H9 (cell line): ENCODE measurements at regions not wholly inside any gene's neighbourhood (a gene's known extent, or its start where the extent isn't known, plus 50 kb on each side); places are given as distances from the start of the nearest gene placed in this dataset.

Experiments
- DNase-seq: peaks from one replicate; pipeline ENCODE4 v3.0.0-alpha.2; 2017
- H2AFZ ChIP-seq: one replicate; pipeline ENCODE4 v1.6.1; 2013; ENCODE audit warnings: mild to moderate bottlenecking, low read length, control low read depth, moderate library complexity
- H2AK5ac ChIP-seq: 2 replicates; pipeline ENCODE4 v1.6.1; 2013; ENCODE audit warnings: low read length, control low read depth, mixed read lengths; ENCODE audit not compliant: insufficient read length
- H2BK120ac ChIP-seq: one replicate; pipeline ENCODE4 v1.6.1; 2013; ENCODE audit warnings: low read depth, mild to moderate bottlenecking, low read length, control low read depth, inconsistent platforms; ENCODE audit not compliant: poor library complexity, severe bottlenecking
- H2BK12ac ChIP-seq: 2 replicates; pipeline ENCODE4 v1.6.1; 2013; ENCODE audit warnings: low read length, control low read depth, mixed read lengths, low read depth; ENCODE audit not compliant: insufficient read length
- H2BK15ac ChIP-seq: 2 replicates; pipeline ENCODE4 v1.6.1; 2013; ENCODE audit warnings: low read depth, low read length, control low read depth
- H2BK20ac ChIP-seq: one replicate; pipeline ENCODE4 v1.6.1; 2013; ENCODE audit warnings: low read depth, mild to moderate bottlenecking, low read length, control low read depth, inconsistent platforms; ENCODE audit not compliant: poor library complexity, severe bottlenecking
- H2BK5ac ChIP-seq: 2 replicates; pipeline ENCODE4 v1.6.1; 2013; ENCODE audit warnings: low read length, control low read depth, mixed read lengths; ENCODE audit not compliant: insufficient read length
- H3K14ac ChIP-seq: 2 replicates; pipeline ENCODE4 v1.6.1; 2013; ENCODE audit warnings: low read length, control low read depth; ENCODE audit not compliant: insufficient read depth
- H3K18ac ChIP-seq: 2 replicates; pipeline ENCODE4 v1.6.1; 2013; ENCODE audit warnings: low read depth, mild to moderate bottlenecking, mixed read lengths, low read length, control low read depth; ENCODE audit not compliant: insufficient read length
- H3K23ac ChIP-seq: 2 replicates; pipeline ENCODE4 v1.6.1; 2013; ENCODE audit warnings: low read length, control low read depth, mixed read lengths, low read depth; ENCODE audit not compliant: insufficient read length
- H3K23me2 ChIP-seq: 2 replicates; pipeline ENCODE4 v1.6.1; 2013; ENCODE audit warnings: low read depth, mild to moderate bottlenecking, mixed read lengths, low read length, control low read depth; ENCODE audit not compliant: insufficient read length, poor library complexity, severe bottlenecking
- H3K27ac ChIP-seq: 2 replicates; pipeline ENCODE4 v1.5.1; 2013; ENCODE audit warnings: low read length, control low read depth, mixed read lengths, low read depth; ENCODE audit not compliant: insufficient read length
- H3K27me3 ChIP-seq: 2 replicates; pipeline ENCODE4 v1.6.1; 2013; ENCODE audit warnings: low read length, control low read depth, inconsistent platforms; ENCODE audit not compliant: insufficient read depth
- H3K4ac ChIP-seq: 2 replicates; pipeline ENCODE4 v1.6.1; 2013; ENCODE audit warnings: low read depth, mild to moderate bottlenecking, control low read depth, inconsistent platforms, low read length, moderate library complexity
- H3K4me1 ChIP-seq: 2 replicates; pipeline ENCODE4 v1.6.1; 2013; ENCODE audit warnings: low read length, control low read depth, inconsistent platforms; ENCODE audit not compliant: insufficient read depth
- H3K4me2 ChIP-seq: 2 replicates; pipeline ENCODE4 v1.6.1; 2013; ENCODE audit warnings: low read length, control low read depth, mixed read lengths; ENCODE audit not compliant: insufficient read length, insufficient read depth
- H3K56ac ChIP-seq: 2 replicates; pipeline ENCODE4 v1.6.1; 2013; ENCODE audit warnings: low read depth, mild to moderate bottlenecking, mixed read lengths, low read length, control low read depth; ENCODE audit not compliant: insufficient read length
- H3K79me1 ChIP-seq: 2 replicates; pipeline ENCODE4 v1.6.1; 2013; ENCODE audit warnings: low read depth, mild to moderate bottlenecking, moderate library complexity, low read length, control low read depth, inconsistent platforms; ENCODE audit not compliant: insufficient read depth, poor library complexity, severe bottlenecking
- H3K79me2 ChIP-seq: 2 replicates; pipeline ENCODE4 v1.6.1; 2013; ENCODE audit warnings: low read length, control low read depth, inconsistent platforms; ENCODE audit not compliant: insufficient read depth
- H3K9ac ChIP-seq: 2 replicates; pipeline ENCODE4 v1.6.1; 2013; ENCODE audit warnings: low read length, control low read depth, mixed read lengths; ENCODE audit not compliant: insufficient read length; ENCODE audit errors: extremely low read depth
- H3K9me3 ChIP-seq: one replicate; pipeline ENCODE4 v1.6.1; 2013; ENCODE audit warnings: low read depth, low read length, inconsistent platforms; ENCODE audit not compliant: control insufficient read depth
- H3T11ph ChIP-seq: one replicate; pipeline ENCODE4 v1.6.1; 2013; ENCODE audit warnings: mild to moderate bottlenecking, low read length, control low read depth, inconsistent platforms
- H4K20me1 ChIP-seq: one replicate; pipeline ENCODE4 v1.6.1; 2013; ENCODE audit not compliant: control insufficient read depth, insufficient read length, insufficient read depth
- H4K5ac ChIP-seq: 2 replicates; pipeline ENCODE4 v1.6.1; 2013; ENCODE audit warnings: low read depth, mild to moderate bottlenecking, mixed read lengths, low read length, control low read depth; ENCODE audit not compliant: insufficient read length
- H4K8ac ChIP-seq: replicated peaks from 2 replicates; pipeline ENCODE4 v1.6.1; 2013; ENCODE audit warnings: low read length, control low read depth, mixed read lengths, low read depth; ENCODE audit not compliant: insufficient read length
- H4K91ac ChIP-seq: 2 replicates; pipeline ENCODE4 v1.6.1; 2013; ENCODE audit warnings: low read depth, mild to moderate bottlenecking, moderate library complexity, mixed read lengths, low read length, control low read depth; ENCODE audit not compliant: insufficient read length
- H3K27ac Mint-ChIP-seq, 3 experiments: 2 replicates in 2 of 3; 3 replicates in 1 of 3; pipeline ENCODE4 v1.8.0; 2020 to 2021; ENCODE audit warnings: mixed read lengths in 3 of 3, mild to moderate bottlenecking in 1 of 3, moderate library complexity in 1 of 3
- H3K27me3 Mint-ChIP-seq: 2 replicates; pipeline ENCODE4 v1.8.0; 2021; ENCODE audit warnings: low read depth, mild to moderate bottlenecking, moderate library complexity, mixed read lengths
- H3K36me3 Mint-ChIP-seq, 3 experiments: 2 replicates in 2 of 3; 3 replicates in 1 of 3; pipeline ENCODE4 v1.8.0; 2020 to 2021; ENCODE audit warnings: low read depth in 3 of 3, mixed read lengths in 3 of 3; ENCODE audit not compliant: insufficient read depth in 1 of 3
- H3K4me1 Mint-ChIP-seq, 2 experiments: 2 replicates each; pipeline ENCODE4 v1.8.0; 2020; ENCODE audit warnings: mixed read lengths in 2 of 2
- H3K4me3 Mint-ChIP-seq, 2 experiments: 2 replicates in 1 of 2; 3 replicates in 1 of 2; pipeline ENCODE4 v1.8.0; 2020 to 2021; ENCODE audit warnings: mild to moderate bottlenecking in 2 of 2, mixed read lengths in 2 of 2, moderate library complexity in 1 of 2
- H3K9me3 Mint-ChIP-seq, 2 experiments: 2 replicates in 1 of 2; 3 replicates in 1 of 2; pipeline ENCODE4 v1.8.0; 2020; ENCODE audit warnings: mild to moderate bottlenecking in 2 of 2, mixed read lengths in 2 of 2, moderate library complexity in 1 of 2
- CTCF ChIP-seq: fragments of 200-600 bp; sonication (generic); conservative IDR thresholded peaks from 3 replicates; pipeline ENCODE4 v1.8.0; 2021; ENCODE audit warnings: antibody characterized with exemption, mild to moderate bottlenecking
- WGBS: extraction: QIAGEN DNeasy Blood & Tissue Kit; methylation state at CpG from one replicate; pipeline ENCODE4 v1.1.7; 2013; ENCODE audit warnings: missing lambda C conversion rate, low lambda C conversion rate, mixed read lengths; ENCODE audit not compliant: insufficient read length; ENCODE audit errors: extremely low coverage; 5-methylcytosine and 5-hydroxymethylcytosine counted together

GRCh38 chr14:85050180-85050579 lies 479.8 kb upstream of the FLRT2 start:
- H4K5ac ChIP-seq, result no peak overlapping the region
- no peak overlapping the region for H2BK20ac ChIP-seq
- no peak overlapping the region for H3K4me2 ChIP-seq

More at GRCh38 chr14:85050180-85050579, 479.8 kb upstream of the FLRT2 start:
- no peak overlapping the region for H3T11ph ChIP-seq
- no peaks in the 10 kb centered on the region for H3K27me3 ChIP-seq
- H3K9me3 Mint-ChIP-seq, result peaks cover 38% of the 10 kb centered on the region in 2 experiments
- H2AFZ ChIP-seq, result no peak overlapping the region
- H3K23me2 ChIP-seq, result no peaks in the 10 kb centered on the region
- no CpG with 5 or more reads among the region's 1 CpG for WGBS
- no peaks in the 10 kb centered on the region for H3K79me1 ChIP-seq
- H3K27ac Mint-ChIP-seq, result no peak overlapping the region
- H3K56ac ChIP-seq, result no peak overlapping the region
- TF ChIP-seq CTCF, result no peak
- H3K18ac ChIP-seq, result no peak overlapping the region
- H2BK15ac ChIP-seq, result no peak overlapping the region
- DNase-seq, result no peak
- no peak overlapping the region for H2BK120ac ChIP-seq
- H3K4ac ChIP-seq, result no peak overlapping the region
- no peak overlapping the region for H4K91ac ChIP-seq
- no peaks in the 10 kb centered on the region for H3K4me1 Mint-ChIP-seq
- H4K20me1 ChIP-seq, result no peaks in the 10 kb centered on the region
- H3K23ac ChIP-seq, result no peak overlapping the region
- no peak overlapping the region for H2AK5ac ChIP-seq
- no peak overlapping the region for H4K8ac ChIP-seq
- no peak overlapping the region for H3K9ac ChIP-seq
- H3K79me2 ChIP-seq, result no peaks in the 10 kb centered on the region
- H2BK12ac ChIP-seq, result no peak overlapping the region
- H3K27me3 Mint-ChIP-seq, result no peaks in the 10 kb centered on the region
- peaks cover 21 to 46% (median 21%) of the 10 kb centered on the region in 3 experiments for H3K36me3 Mint-ChIP-seq
- H2BK5ac ChIP-seq, result no peak overlapping the region
- no peak overlapping the region for H3K14ac ChIP-seq
- H3K4me3 Mint-ChIP-seq, result no peak overlapping the region
- H3K9me3 ChIP-seq, result peaks cover 16% of the 10 kb centered on the region
- H3K27ac ChIP-seq, result no peak overlapping the region
- H3K4me1 ChIP-seq, result no peaks in the 10 kb centered on the region
